D341Med (cell line): ENCODE measurements at regions not wholly inside any gene's neighbourhood (a gene's known extent, or its start where the extent isn't known, plus 50 kb on each side); places are given as distances from the start of the nearest gene placed in this dataset.
"Not testable (repeated sequence)": the region's sequence is repeated elsewhere in the genome, so short reads cannot be mapped to it uniquely, and the experiment has no call there.

Experiments
- DNase-seq: peaks from one replicate; pipeline ENCODE4 v3.0.0; 2012; ENCODE audit warnings: low spot score

GRCh38 chr2:105691947-105692390 lies 52.7 kb upstream of the NCK2 start:
- DNase-seq: no peak

GRCh38 chr2:105690566-105690965 lies 54.1 kb upstream of the NCK2 start:
- no peak for DNase-seq

GRCh38 chr2:105689484-105689883 lies 55.2 kb upstream of the NCK2 start:
- DNase-seq: no peak

GRCh38 chr2:105688946-105689345 lies 55.8 kb upstream of the NCK2 start:
- no peak for DNase-seq

- no peak for DNase-seq
Measured at GRCh38 chr2:105686588-105686987, 58.1 kb upstream of the NCK2 start.

GRCh38 chr2:105683011-105683492 lies 61.7 kb upstream of the NCK2 start:
- DNase-seq: no peak

GRCh38 chr2:105682401-105682800 lies 62.3 kb upstream of the NCK2 start:
- no peak for DNase-seq

GRCh38 chr2:105681927-105682326 lies 62.8 kb upstream of the NCK2 start:
- no peak for DNase-seq

- no peak for DNase-seq
Measured at GRCh38 chr2:105680357-105680756, 64.4 kb upstream of the NCK2 start.

- DNase-seq: no peak
Measured at GRCh38 chr2:105678346-105678745, 66.4 kb upstream of the NCK2 start.

- no peak for DNase-seq
Measured at GRCh38 chr2:105677901-105678300, 66.8 kb upstream of the NCK2 start.

- no peak for DNase-seq
Measured at GRCh38 chr2:105675841-105676240, 68.9 kb upstream of the NCK2 start.

GRCh38 chr2:105674859-105675541 lies 69.7 kb upstream of the NCK2 start:
- no peak for DNase-seq

GRCh38 chr2:105674401-105674800 lies 70.3 kb upstream of the NCK2 start:
- no peak for DNase-seq

GRCh38 chr2:105671156-105671555 lies 73.6 kb upstream of the NCK2 start:
- DNase-seq: no peak

GRCh38 chr2:105669384-105669891 lies 75.3 kb upstream of the NCK2 start:
- DNase-seq: no peak

- DNase-seq: no peak
Measured at GRCh38 chr2:105665480-105665879, 79.2 kb upstream of the NCK2 start.

- DNase-seq: no peak
Measured at GRCh38 chr2:105660489-105660888, 84.2 kb upstream of the NCK2 start.

GRCh38 chr2:105655723-105656606 lies 88.7 kb upstream of the NCK2 start:
- DNase-seq: not testable (repeated sequence)

GRCh38 chr2:105655244-105655643 lies 89.5 kb upstream of the NCK2 start:
- DNase-seq: no peak

- DNase-seq: no peak
Measured at GRCh38 chr2:105654474-105655004, 90.2 kb upstream of the NCK2 start.

GRCh38 chr2:105653302-105653701 lies 91.4 kb upstream of the NCK2 start:
- DNase-seq: no peak
